GM18868 (cell line): ENCODE measurements at regions not wholly inside any gene's neighbourhood (a gene's known extent, or its start where the extent isn't known, plus 50 kb on each side); places are given as distances from the start of the nearest gene placed in this dataset.

ENCODE experiments used
- ATAC-seq: cut with Tn5 transposase; IDR thresholded peaks from one replicate; pipeline ENCODE4 v1.9.1; 2021; ENCODE audit warnings: mild to moderate bottlenecking, moderate library complexity; ENCODE audit not compliant: unreplicated experiment

DNA sequence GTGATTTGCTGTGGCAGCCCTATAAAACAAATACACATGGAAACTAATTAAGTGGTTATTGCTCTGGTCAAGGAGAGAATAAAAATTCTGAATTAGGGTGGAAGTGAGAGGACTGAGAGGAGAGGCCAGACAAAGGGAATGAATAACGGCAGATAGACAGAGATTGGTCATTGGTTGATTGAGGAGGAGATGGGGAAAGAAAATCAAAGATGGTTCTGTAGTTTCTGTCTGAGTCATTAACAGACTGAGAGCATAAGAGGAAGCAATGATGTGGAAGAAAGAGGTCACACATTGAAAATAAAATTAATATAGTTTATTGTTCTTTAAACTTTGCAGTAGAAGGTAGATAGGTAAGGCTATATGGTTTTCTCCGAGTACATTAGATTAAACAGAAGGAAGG lies 469.8 kb downstream of the ACTL7B start:
- no peak for ATAC-seq

GRCh38 chr9:108383796-108384195 lies 472.0 kb downstream of the ACTL7B start:
- no peak for ATAC-seq

GRCh38 chr9:108382310-108382709 lies 473.5 kb downstream of the ACTL7B start:
- no peak for ATAC-seq

DNA sequence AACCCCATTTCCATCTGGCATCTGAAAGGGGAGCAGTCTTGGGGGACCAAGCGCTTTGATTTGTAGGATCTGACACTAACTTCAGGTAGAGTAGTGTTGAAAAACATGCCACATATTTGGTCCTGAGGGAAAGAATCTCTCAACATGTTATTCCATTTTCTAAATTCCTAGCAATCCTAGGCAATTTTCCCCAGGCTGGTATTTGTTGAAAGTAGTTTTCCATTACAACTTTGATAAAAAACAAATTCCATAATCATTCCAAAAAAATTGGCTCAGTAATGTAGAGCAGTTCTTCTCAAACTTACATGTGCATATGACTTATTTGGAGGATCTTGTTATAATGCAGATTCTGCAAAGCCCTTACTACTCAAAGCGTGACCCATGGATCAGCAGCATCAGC lies 477.9 kb downstream of the ACTL7B start:
- ATAC-seq, result no peak

DNA sequence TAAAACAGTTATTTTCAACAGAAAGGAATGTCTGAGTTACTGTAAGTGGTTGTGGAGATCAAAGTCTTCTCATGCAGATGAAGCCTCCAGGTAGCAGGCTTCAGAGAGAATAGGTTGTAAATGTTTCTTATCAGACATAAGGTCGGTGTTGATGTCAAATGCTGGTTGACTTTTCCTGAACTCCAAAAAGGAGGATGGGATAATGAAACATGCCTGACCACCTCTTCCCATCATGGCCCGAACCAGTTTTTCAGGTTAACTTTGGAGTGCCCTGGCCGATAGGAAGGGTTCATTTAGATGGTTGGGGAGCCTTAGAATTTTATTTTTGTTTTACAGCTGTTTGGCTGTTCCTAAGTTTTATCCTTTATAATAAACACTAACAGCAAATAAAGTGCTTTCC lies 478.4 kb downstream of the ACTL7B start:
- no peak for ATAC-seq

GRCh38 chr9:108376140-108376539 lies 479.6 kb downstream of the ACTL7B start:
- ATAC-seq, result no peak

GRCh38 chr9:108374626-108375025 lies 481.2 kb downstream of the ACTL7B start:
- no peak for ATAC-seq

DNA sequence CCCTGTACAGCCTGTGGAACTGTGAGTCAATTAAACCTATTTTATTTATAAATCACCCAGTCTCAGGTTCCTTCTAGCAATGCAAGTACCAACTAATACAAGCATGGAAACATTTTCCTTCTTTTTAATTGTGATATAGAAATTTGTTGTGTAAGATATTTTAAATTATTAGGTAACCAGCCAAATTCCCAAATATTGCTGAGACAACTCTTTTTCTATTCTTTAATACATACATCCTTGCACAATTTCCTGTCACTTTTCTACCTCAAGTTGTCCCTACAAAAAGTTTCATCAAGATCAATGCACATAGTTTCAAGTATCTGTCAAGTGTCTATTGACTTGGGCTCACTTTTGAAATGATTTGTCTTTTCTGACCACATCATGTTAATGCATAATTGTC lies 488.6 kb downstream of the ACTL7B start:
- no peak for ATAC-seq

DNA sequence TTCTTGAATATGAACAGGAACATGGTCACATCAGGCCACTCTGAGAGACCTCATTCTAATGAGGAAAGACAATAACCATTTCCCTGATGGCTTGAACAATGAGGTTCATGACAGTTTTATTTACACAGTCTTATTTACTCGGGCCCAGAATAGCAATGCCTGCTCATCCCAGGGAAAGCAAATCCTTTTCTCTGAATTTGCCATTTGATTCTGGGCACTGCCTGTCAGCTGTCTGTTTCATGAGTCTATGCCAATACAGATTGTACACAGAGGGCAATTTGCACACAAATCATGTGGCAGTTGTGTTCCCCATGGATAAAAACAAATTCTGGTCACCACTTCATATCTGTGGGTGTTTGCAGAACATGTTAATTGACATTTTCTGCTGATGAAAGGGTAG lies 492.5 kb downstream of the ACTL7B start:
- no peak for ATAC-seq

DNA sequence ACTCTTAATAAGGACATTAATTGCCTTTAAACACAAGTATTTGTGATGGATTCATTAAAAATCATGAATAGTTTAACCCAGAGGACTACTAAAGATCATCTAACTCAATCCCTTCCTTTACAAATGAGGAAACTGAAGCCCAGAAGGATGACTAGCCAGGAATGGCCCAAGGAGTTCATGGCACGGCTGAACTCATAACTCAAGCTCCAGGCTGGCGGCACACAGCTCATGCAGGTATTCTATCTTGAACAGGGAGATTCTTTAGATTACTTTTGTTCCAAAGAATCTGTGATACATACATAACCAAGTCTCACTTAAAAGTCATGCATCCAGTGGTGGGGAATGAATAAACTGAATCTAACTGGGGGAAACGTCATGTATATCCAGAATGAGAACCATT lies 495.5 kb downstream of the ACTL7B start:
- ATAC-seq, result no peak

DNA sequence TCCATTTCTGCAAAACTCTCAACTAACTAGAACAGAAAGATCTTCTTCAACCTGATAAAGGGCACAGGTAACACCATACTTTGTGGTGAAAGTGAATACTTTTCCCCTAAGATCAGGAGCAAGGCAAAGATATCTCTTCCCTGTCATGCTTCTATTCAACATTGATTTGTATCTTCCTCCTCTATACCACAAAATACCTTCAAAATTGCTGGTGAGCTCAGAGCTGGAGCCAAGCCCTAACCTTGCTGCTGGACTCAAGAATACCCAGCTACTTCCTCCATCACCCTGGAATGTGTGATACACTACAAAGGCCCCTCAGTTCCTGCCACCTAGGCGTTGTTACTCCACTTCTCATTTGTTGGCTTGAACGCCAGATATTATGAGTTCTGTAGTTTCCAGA lies 499.0 kb downstream of the ACTL7B start:
- no peak for ATAC-seq

DNA sequence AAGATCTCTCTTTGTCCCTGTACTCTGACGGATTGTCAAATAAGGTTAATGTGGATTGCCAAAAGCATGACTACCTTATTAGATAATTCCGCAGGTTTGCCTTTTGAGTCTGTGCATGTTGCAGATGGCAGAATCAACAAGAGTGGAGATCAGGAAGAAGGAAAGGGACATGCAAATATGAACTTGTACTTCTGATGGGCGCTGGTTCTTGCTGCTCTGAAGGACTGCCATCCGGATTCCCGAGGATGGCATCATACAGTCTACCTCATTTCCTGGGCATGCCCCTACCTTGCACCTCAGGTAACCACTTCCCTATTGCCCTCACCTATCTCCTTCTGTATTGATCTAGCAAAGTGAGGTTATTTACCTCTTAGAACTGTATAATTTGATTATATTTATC lies 504.2 kb downstream of the ACTL7B start:
- no peak for ATAC-seq

- no peak for ATAC-seq
Observed at GRCh38 chr9:108347463-108348188, 508.2 kb downstream of the ACTL7B start.

DNA sequence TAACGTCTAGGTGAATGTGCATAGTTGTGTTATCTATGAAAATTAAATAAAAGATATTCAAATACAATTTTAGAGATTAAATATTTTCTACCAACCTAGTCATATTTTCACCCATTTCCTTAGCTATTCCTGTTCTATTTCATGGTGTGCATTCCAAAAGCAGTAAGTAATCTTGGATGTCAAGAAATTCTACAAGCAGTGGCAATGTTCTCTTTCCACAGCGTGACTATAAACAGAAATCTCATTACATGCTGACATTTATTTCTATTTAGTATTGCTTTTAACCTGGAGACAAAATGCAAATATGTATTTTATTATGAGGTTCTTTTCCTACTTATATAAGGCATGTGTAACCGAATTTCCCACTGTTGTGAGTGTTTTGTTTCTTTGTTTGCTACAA lies 510.0 kb downstream of the ACTL7B start:
- ATAC-seq, result no peak

GRCh38 chr9:108339251-108339650 lies 516.5 kb downstream of the ACTL7B start:
- ATAC-seq, result no peak

GRCh38 chr9:108336575-108336974 lies 519.2 kb downstream of the ACTL7B start:
- no peak for ATAC-seq

- no peak for ATAC-seq
Observed at GRCh38 chr9:108333530-108333983, 522.2 kb downstream of the ACTL7B start.

DNA sequence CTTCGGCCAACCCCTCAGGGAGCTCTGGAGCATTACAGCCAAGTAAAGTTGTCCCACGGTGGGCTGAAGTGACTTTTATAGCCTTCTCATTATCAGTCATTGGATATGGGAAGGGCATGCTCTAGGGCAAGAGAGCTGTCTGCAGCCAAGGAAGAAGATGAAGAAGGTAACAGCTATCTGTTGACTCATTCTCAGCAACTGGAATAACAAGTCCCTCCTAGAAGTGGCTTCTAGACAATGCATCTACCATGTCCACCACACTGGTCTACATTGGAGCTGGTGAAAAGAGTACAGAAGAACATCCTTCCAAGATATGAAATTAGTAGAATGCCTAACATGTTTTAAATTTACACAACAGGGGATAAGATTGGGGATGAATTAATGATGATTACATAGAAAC lies 524.2 kb downstream of the ACTL7B start:
- ATAC-seq, result no peak

DNA sequence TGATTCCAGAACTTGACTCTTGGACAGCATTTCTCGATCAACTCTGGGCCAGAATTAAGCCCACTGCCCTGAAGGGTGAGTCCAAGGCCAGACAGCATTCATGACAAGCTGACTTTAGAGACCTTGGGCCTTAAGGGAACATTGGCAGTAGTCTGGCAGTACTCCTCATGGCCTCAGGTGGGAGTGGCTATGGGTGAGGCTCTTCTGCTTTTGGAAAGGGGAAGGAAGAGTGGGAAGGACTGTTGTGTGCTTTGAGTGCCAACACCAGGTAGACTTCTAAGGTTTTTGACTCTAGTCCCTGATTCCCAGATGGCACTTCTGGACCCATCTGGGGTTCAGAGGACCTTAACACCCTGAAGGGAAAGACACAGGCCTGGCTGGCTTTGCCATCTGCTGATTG lies 530.4 kb downstream of the ACTL7B start:
- ATAC-seq, result no peak

GRCh38 chr9:108323615-108324014 lies 532.2 kb downstream of the ACTL7B start:
- no peak for ATAC-seq

DNA sequence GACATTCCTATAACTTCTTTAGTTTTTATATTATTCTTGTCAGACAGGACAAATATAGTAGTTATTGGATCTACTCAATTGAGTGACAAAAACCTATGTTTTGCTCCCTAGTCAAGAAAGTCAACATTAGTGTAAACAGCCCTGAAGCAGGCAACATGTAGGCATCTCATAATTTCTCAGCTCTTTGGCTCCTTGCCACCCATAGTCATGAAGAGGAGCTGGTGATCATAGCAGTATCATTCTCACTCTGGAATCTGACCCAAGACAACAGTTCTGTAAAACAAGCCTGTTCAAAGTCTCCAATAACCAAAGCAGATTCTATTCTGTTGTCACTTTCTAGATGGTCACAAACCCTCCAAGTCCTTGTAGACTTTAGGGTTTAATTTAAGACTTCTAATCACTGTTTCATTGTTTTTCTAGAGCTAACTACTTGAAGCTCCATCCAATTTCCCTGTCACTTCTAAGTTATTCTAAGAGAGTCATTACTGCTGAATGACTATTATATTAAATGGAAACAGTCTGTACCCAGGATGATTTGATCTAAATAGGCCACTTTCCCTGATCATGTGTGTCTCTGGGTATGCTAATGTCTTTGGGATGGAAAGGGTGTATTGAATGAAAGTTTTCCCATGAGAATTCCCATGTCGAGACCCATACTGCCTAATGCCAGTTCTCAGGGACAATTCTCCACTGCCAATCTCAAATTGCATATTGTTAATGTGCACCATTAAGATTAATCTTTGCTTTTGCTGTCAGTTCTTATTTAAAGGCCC lies 533.3 kb downstream of the ACTL7B start:
- ATAC-seq, result no peak

DNA sequence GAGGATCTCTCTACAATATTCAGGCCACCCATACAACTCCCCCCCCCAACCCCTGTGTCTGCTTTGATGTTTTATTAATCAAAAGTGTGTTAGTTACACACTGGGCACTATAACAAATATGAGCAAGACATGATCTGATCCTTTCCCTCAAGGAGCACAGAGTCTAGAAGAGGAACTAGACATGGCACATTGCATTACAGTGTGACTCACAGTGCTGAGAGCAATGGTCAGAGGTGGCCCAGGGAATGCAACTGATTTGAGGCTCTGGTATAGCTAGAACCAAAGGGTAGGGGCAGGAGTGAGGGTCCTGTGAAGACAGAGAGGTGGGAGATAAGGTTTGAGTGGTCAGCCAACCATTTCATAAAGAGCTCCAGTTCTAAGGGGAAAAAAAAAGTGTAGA lies 539.2 kb downstream of the ACTL7B start:
- no peak for ATAC-seq
